B cell (primary cell): ENCODE measurements at regions not wholly inside any gene's neighbourhood (a gene's known extent, or its start where the extent isn't known, plus 50 kb on each side); places are given as distances from the start of the nearest gene placed in this dataset.
"Not testable (repeated sequence)": the region's sequence is repeated elsewhere in the genome, so short reads cannot be mapped to it uniquely, and the experiment has no call there.

Experiments used
- EZH2 ChIP-seq: IDR thresholded peaks from 2 replicates; pipeline ENCODE4 v1.6.1; 2012; ENCODE audit warnings: borderline replicate concordance, low read depth, mild to moderate bottlenecking, moderate library complexity, low read length; ENCODE audit not compliant: insufficient read depth, poor library complexity, severe bottlenecking
- TF ChIP-seq, protein P1 (sequence below): fragments of 200-600 bp; IDR thresholded peaks from one replicate; pipeline ENCODE4 v1.8.0; 2022; ENCODE audit warnings: antibody characterized with exemption, mild to moderate bottlenecking

GRCh38 chr14:71631030-71631429 is 301.2 kb upstream of the RGS6 start:
- TF ChIP-seq, protein P1, sequence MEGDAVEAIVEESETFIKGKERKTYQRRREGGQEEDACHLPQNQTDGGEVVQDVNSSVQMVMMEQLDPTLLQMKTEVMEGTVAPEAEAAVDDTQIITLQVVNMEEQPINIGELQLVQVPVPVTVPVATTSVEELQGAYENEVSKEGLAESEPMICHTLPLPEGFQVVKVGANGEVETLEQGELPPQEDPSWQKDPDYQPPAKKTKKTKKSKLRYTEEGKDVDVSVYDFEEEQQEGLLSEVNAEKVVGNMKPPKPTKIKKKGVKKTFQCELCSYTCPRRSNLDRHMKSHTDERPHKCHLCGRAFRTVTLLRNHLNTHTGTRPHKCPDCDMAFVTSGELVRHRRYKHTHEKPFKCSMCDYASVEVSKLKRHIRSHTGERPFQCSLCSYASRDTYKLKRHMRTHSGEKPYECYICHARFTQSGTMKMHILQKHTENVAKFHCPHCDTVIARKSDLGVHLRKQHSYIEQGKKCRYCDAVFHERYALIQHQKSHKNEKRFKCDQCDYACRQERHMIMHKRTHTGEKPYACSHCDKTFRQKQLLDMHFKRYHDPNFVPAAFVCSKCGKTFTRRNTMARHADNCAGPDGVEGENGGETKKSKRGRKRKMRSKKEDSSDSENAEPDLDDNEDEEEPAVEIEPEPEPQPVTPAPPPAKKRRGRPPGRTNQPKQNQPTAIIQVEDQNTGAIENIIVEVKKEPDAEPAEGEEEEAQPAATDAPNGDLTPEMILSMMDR, result not testable (repeated sequence)
- not testable (repeated sequence) for TF ChIP-seq EZH2
